Heart left ventricle (tissue), 13 donors: ENCODE measurements at regions not wholly inside any gene's neighbourhood (a gene's known extent, or its start where the extent isn't known, plus 50 kb on each side); places are given as distances from the start of the nearest gene placed in this dataset.
"Not testable (repeated sequence)": the region's sequence is repeated elsewhere in the genome, so short reads cannot be mapped to it uniquely, and the experiment has no call there.

ENCODE experiments used
- POLR2A ChIP-seq, 2 donors: fragments of 450-650 bp; IDR thresholded peaks; one replicate each; pipeline ENCODE4 v1.6.1; 2017; ENCODE audit warnings: antibody characterized with exemption in 2 of 2, mild to moderate bottlenecking in 2 of 2, moderate library complexity in 2 of 2
- TF ChIP-seq, protein P1 (sequence below), 12 donors: fragments of 200-600 bp; sonication (generic) in 4 of 12; IDR thresholded peaks; one replicate each; pipeline versions ENCODE4 v1.5.0 to v1.8.0; 2018 to 2022; ENCODE audit warnings: antibody characterized with exemption in 12 of 12, mild to moderate bottlenecking in 5 of 12
- donor health status: ischemic (EF 13 %, LVEDD 7.1; RV severe dilation, severe dysfunction).
- donor health status: DM: no; HTN: yes; CAD: no.
- donor health status: DM: no; HTN: no; CAD: no.
- donor health status: ischemic (EF 25% LVEDD 6.9; RV normal size, moderate dysfunction).
- donor health status: ischemic (EF 25% LVEDD 5.7; RV mildly dilated, moderate dysfunction).
- donor health status: ischemic (EF 35%, LVEDD 5.7; RV mildly dilated, moderate dysfunction).
- donor health status: nonischemic (EF 11% LVEDD 7.7; RV severe dilation, severe dysfunction).
- donor health status: DM: yes; HTN: yes; CAD: no.
- donor health status: PGD.
- donor health status: ischemic (EF 29% LVEDD 5.4; RV normal size, mild dysfunction).
- donor health status: nonischemic (EF 23%, LVEDD 6.1; RV moderate dilation, normal function).

DNA sequence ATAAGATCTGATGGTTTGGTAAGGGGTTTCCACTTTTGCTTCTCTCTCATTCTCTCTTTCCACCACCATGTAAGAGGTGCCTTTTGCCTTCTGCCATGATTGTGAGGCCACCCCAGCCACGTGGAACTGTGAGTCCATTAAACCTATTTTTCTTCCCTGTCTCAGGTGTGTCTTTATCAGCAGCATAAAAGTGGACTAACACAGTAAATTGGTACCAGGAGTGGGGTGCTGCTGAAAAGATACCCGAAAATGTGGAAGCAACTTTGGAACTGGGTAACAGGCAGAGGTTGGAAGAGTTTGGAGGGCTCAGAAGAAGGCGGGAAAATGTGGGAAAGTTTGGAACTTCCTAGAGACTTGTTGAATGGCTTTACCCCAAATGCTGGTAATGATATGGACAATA lies 226.4 kb upstream of the MSX2 start:
- TF ChIP-seq, protein P1, sequence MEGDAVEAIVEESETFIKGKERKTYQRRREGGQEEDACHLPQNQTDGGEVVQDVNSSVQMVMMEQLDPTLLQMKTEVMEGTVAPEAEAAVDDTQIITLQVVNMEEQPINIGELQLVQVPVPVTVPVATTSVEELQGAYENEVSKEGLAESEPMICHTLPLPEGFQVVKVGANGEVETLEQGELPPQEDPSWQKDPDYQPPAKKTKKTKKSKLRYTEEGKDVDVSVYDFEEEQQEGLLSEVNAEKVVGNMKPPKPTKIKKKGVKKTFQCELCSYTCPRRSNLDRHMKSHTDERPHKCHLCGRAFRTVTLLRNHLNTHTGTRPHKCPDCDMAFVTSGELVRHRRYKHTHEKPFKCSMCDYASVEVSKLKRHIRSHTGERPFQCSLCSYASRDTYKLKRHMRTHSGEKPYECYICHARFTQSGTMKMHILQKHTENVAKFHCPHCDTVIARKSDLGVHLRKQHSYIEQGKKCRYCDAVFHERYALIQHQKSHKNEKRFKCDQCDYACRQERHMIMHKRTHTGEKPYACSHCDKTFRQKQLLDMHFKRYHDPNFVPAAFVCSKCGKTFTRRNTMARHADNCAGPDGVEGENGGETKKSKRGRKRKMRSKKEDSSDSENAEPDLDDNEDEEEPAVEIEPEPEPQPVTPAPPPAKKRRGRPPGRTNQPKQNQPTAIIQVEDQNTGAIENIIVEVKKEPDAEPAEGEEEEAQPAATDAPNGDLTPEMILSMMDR (IDR thresholded peaks at IDR 0.05), result not testable (repeated sequence)
- TF ChIP-seq POLR2A (IDR thresholded peaks at IDR 0.05), result not testable (repeated sequence)
